ENCODE measurements at regions not wholly inside any gene's neighbourhood (a gene's known extent, or its start where the extent isn't known, plus 50 kb on each side); places are given as distances from the start of the nearest gene placed in this dataset.
"Not testable (repeated sequence)": the region's sequence is repeated elsewhere in the genome, so short reads cannot be mapped to it uniquely, and the experiment has no call there.

- not testable (repeated sequence) for TF ChIP-seq CTCF (IDR thresholded peaks at IDR 0.05 in 2 of 3, conservative IDR thresholded peaks at IDR 0.05 in 1 of 3; ENCODE audit: borderline replicate concordance in 1 of 3, insufficient read depth in 1 of 3, low read depth in 2 of 3, low read length in 2 of 3); POLR2A (IDR thresholded peaks at IDR 0.05; ENCODE audit: borderline replicate concordance, extremely low read depth, insufficient read depth, insufficient read length); ZNF274 (IDR thresholded peaks at IDR 0.05; ENCODE audit: low read depth, low read length); SIN3A (IDR thresholded peaks at IDR 0.05; ENCODE audit: low read depth); POLR2AphosphoS5 (IDR thresholded peaks at IDR 0.05; ENCODE audit: low read depth, low read length); ZBTB33 (IDR thresholded peaks at IDR 0.05; ENCODE audit: extremely low read depth, insufficient replicate concordance, low read length); YY1 (IDR thresholded peaks at IDR 0.05; ENCODE audit: extremely low read depth, insufficient replicate concordance, low read depth, low read length); EZH2 (IDR thresholded peaks at IDR 0.05); ELF1 (IDR thresholded peaks at IDR 0.05; ENCODE audit: borderline replicate concordance, low read depth)
- TF ChIP-seq, protein P1, sequence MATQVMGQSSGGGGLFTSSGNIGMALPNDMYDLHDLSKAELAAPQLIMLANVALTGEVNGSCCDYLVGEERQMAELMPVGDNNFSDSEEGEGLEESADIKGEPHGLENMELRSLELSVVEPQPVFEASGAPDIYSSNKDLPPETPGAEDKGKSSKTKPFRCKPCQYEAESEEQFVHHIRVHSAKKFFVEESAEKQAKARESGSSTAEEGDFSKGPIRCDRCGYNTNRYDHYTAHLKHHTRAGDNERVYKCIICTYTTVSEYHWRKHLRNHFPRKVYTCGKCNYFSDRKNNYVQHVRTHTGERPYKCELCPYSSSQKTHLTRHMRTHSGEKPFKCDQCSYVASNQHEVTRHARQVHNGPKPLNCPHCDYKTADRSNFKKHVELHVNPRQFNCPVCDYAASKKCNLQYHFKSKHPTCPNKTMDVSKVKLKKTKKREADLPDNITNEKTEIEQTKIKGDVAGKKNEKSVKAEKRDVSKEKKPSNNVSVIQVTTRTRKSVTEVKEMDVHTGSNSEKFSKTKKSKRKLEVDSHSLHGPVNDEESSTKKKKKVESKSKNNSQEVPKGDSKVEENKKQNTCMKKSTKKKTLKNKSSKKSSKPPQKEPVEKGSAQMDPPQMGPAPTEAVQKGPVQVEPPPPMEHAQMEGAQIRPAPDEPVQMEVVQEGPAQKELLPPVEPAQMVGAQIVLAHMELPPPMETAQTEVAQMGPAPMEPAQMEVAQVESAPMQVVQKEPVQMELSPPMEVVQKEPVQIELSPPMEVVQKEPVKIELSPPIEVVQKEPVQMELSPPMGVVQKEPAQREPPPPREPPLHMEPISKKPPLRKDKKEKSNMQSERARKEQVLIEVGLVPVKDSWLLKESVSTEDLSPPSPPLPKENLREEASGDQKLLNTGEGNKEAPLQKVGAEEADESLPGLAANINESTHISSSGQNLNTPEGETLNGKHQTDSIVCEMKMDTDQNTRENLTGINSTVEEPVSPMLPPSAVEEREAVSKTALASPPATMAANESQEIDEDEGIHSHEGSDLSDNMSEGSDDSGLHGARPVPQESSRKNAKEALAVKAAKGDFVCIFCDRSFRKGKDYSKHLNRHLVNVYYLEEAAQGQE (IDR thresholded peaks at IDR 0.05; ENCODE audit: low read depth): not testable (repeated sequence)
These were observed 368.1 kb downstream of the TP53TG3F start for GRCh38 chr16:33827522-33827921.

All from HCT116 (cell line).